Liver (tissue), 8 donors: ENCODE measurements at regions not wholly inside any gene's neighbourhood (a gene's known extent, or its start where the extent isn't known, plus 50 kb on each side); places are given as distances from the start of the nearest gene placed in this dataset.

Source experiments
- DNase-seq: peaks from one replicate; pipeline ENCODE4 v3.0.0-alpha.2; 2017; ENCODE audit warnings: low spot score
- H3K27ac ChIP-seq, 2 donors: one replicate each; pipeline ENCODE4 v1.7.0; 2013; ENCODE audit warnings: inconsistent platforms in 2 of 2, low read length in 2 of 2, control low read depth in 1 of 2, low read depth in 1 of 2, mild to moderate bottlenecking in 1 of 2
- H3K27me3 ChIP-seq, 4 donors: one replicate each; pipeline versions ENCODE4 v1.6.1 to v1.7.0; 2013; ENCODE audit warnings: low read length in 3 of 4, inconsistent platforms in 1 of 4, mild to moderate bottlenecking in 1 of 4, moderate library complexity in 1 of 4; ENCODE audit not compliant: control insufficient read depth in 4 of 4, insufficient read depth in 4 of 4
- H3K36me3 ChIP-seq, 4 donors: one replicate each; pipeline versions ENCODE4 v1.6.1 to v1.7.0; 2013; ENCODE audit warnings: low read length in 3 of 4, mild to moderate bottlenecking in 3 of 4, low read depth in 1 of 4, moderate library complexity in 1 of 4; ENCODE audit not compliant: control insufficient read depth in 4 of 4, insufficient read depth in 3 of 4
- H3K4me1 ChIP-seq, 4 donors: one replicate each; pipeline versions ENCODE4 v1.6.1 to v1.7.0; 2013; ENCODE audit warnings: low read length in 3 of 4, mild to moderate bottlenecking in 3 of 4, moderate library complexity in 1 of 4; ENCODE audit not compliant: control insufficient read depth in 4 of 4, insufficient read depth in 4 of 4
- H3K4me3 ChIP-seq, 3 donors: one replicate each; pipeline versions ENCODE4 v1.6.1 to v1.7.0; 2013; ENCODE audit warnings: low read length in 3 of 3, control low read depth in 1 of 3, low read depth in 1 of 3, mild to moderate bottlenecking in 1 of 3
- H3K9ac ChIP-seq, 2 donors: one replicate each; pipeline ENCODE4 v1.7.0; 2013; ENCODE audit warnings: low read length in 2 of 2, mild to moderate bottlenecking in 2 of 2, moderate library complexity in 2 of 2, control low read depth in 1 of 2, low read depth in 1 of 2
- H3K9me3 ChIP-seq, 4 donors: one replicate each; pipeline versions ENCODE4 v1.6.1 to v1.7.0; 2013; ENCODE audit warnings: low read length in 3 of 4; ENCODE audit not compliant: control insufficient read depth in 4 of 4
- ATF3 ChIP-seq: IDR thresholded peaks from 2 replicates; pipeline ENCODE4 v1.6.1; 2016; ENCODE audit warnings: antibody characterized with exemption
- CTCF ChIP-seq: fragments of 150-350 bp; IDR thresholded peaks from 2 replicates; pipeline ENCODE4 v1.5.1; 2017; ENCODE audit warnings: improper control_type of control experiment, low read depth, low read length; ENCODE audit not compliant: missing input control
- EGR1 ChIP-seq, 2 donors: IDR thresholded peaks; 2 replicates each; pipeline ENCODE4 v1.6.1; 2016 to 2018; ENCODE audit warnings: antibody characterized with exemption in 2 of 2, low read depth in 2 of 2
- FOXA1 ChIP-seq: IDR thresholded peaks from 2 replicates; pipeline ENCODE4 v1.6.1; 2016; ENCODE audit warnings: antibody characterized with exemption
- FOXA2 ChIP-seq: IDR thresholded peaks from 2 replicates; pipeline ENCODE4 v1.6.1; 2016; ENCODE audit warnings: antibody characterized with exemption
- GABPA ChIP-seq, 2 donors: IDR thresholded peaks in 1 of 2; conservative IDR thresholded peaks in 1 of 2; 2 replicates each; pipeline ENCODE4 v1.6.1; 2016; ENCODE audit warnings: antibody characterized with exemption in 2 of 2, mild to moderate bottlenecking in 1 of 2, moderate library complexity in 1 of 2
- HNF4A ChIP-seq, 2 donors: conservative IDR thresholded peaks; 2 replicates each; pipeline ENCODE4 v1.6.1; 2016; ENCODE audit warnings: antibody characterized with exemption in 2 of 2, mild to moderate bottlenecking in 2 of 2
- HNF4G ChIP-seq: IDR thresholded peaks from 2 replicates; pipeline ENCODE4 v1.6.1; 2016; ENCODE audit warnings: antibody characterized with exemption
- JUND ChIP-seq, 2 donors: IDR thresholded peaks; 2 replicates each; pipeline ENCODE4 v1.6.1; 2016; ENCODE audit warnings: antibody characterized with exemption in 2 of 2
- MAX ChIP-seq: IDR thresholded peaks from 2 replicates; pipeline ENCODE4 v1.6.1; 2016; ENCODE audit warnings: antibody characterized with exemption
- NR2F2 ChIP-seq: IDR thresholded peaks from 2 replicates; pipeline ENCODE4 v1.6.1; 2016; ENCODE audit warnings: antibody characterized with exemption
- RAD21 ChIP-seq, 2 donors: IDR thresholded peaks; 2 replicates each; pipeline ENCODE4 v1.6.1; 2016; ENCODE audit warnings: antibody characterized with exemption in 2 of 2, mild to moderate bottlenecking in 2 of 2
- REST ChIP-seq: IDR thresholded peaks from 2 replicates; pipeline ENCODE4 v1.6.1; 2016; ENCODE audit warnings: antibody characterized with exemption, mild to moderate bottlenecking
- RXRA ChIP-seq, 2 donors: IDR thresholded peaks; 2 replicates each; pipeline ENCODE4 v1.6.1; 2017 to 2018; ENCODE audit warnings: antibody characterized with exemption in 2 of 2, mild to moderate bottlenecking in 1 of 2
- SP1 ChIP-seq: IDR thresholded peaks from 2 replicates; pipeline ENCODE4 v1.6.1; 2018; ENCODE audit warnings: antibody characterized with exemption, mild to moderate bottlenecking
- TAF1 ChIP-seq: conservative IDR thresholded peaks from 2 replicates; pipeline ENCODE4 v1.6.1; 2016; ENCODE audit warnings: antibody characterized with exemption, mild to moderate bottlenecking
- YY1 ChIP-seq: IDR thresholded peaks from 2 replicates; pipeline ENCODE4 v1.6.1; 2016; ENCODE audit warnings: antibody characterized with exemption, mild to moderate bottlenecking
- ZBTB33 ChIP-seq: IDR thresholded peaks from 2 replicates; pipeline ENCODE4 v1.6.1; 2016; ENCODE audit warnings: antibody characterized with exemption
- WGBS: extraction: QIAGEN DNeasy Blood & Tissue Kit; methylation state at CpG from one replicate; pipeline ENCODE4 v1.1.7; 2013; 5-methylcytosine and 5-hydroxymethylcytosine counted together
- donor health status: healthy.
- donor health status: healthy.
- donor health status: healthy.
- donor health status: healthy.
- donor health status: healthy.

- TF ChIP-seq GABPA (IDR thresholded peaks at IDR 0.05 in 1 of 2, conservative IDR thresholded peaks at IDR 0.05 in 1 of 2) (no peak), MAX (no peak), RAD21 (IDR thresholded peaks at IDR 0.05) (no peak), FOXA1 (no peak), TAF1 (no peak), RXRA (IDR thresholded peaks at IDR 0.05) (no peak), HNF4A (conservative IDR thresholded peaks at IDR 0.05) (no peak), SP1 (no peak), JUND (IDR thresholded peaks at IDR 0.05) (no peak), NR2F2 (no peak), EGR1 (IDR thresholded peaks at IDR 0.05; ENCODE audit: low read depth in 2 of 2) (no peak), FOXA2 (no peak), CTCF (no peak), REST (no peak), ATF3 (no peak), HNF4G (no peak), YY1 (no peak), ZBTB33 (no peak)
- Histone ChIP-seq H3K4me1 (no peaks in the 10 kb centered on the region), H3K27ac (no peak overlapping the region), H3K4me3 (no peak overlapping the region), H3K27me3 (no peaks in the 10 kb centered on the region), H3K36me3 (no peaks in the 10 kb centered on the region), H3K9me3 (no peaks in the 10 kb centered on the region), H3K9ac (no peak overlapping the region)
- no peak for DNase-seq
- 74% methylated on average over 6 of the region's 6 CpGs for WGBS
These were observed 109.0 kb upstream of the STARD3NL start for GRCh38 chr7:38069052-38069451.

- no peaks in the 10 kb centered on the region for H3K9me3 ChIP-seq
- no peak overlapping the region for H3K27ac ChIP-seq
- 19% methylated on average over 1 of the region's 1 CpG for WGBS
- no peak for DNase-seq
- H3K4me3 ChIP-seq, result no peak overlapping the region
- peaks cover 0 to under 1% (median 0%) of the 10 kb centered on the region in 4 donors for H3K27me3 ChIP-seq
- H3K4me1 ChIP-seq, result no peaks in the 10 kb centered on the region
- TF ChIP-seq FOXA2 (no peak), RXRA (IDR thresholded peaks at IDR 0.05) (no peak), GABPA (IDR thresholded peaks at IDR 0.05 in 1 of 2, conservative IDR thresholded peaks at IDR 0.05 in 1 of 2) (no peak), ZBTB33 (no peak), HNF4A (conservative IDR thresholded peaks at IDR 0.05) (no peak), CTCF (peak; percentile 23), JUND (IDR thresholded peaks at IDR 0.05) (no peak), EGR1 (IDR thresholded peaks at IDR 0.05; ENCODE audit: low read depth in 2 of 2) (no peak), HNF4G (no peak)
- no peak overlapping the region for H3K9ac ChIP-seq
- H3K36me3 ChIP-seq, result no peaks in the 10 kb centered on the region
These were observed 107.3 kb upstream of the STARD3NL start for GRCh38 chr7:38070718-38071117.
